Sigmoid colon (tissue), 4 donors: ENCODE measurements at regions not wholly inside any gene's neighbourhood (a gene's known extent, or its start where the extent isn't known, plus 50 kb on each side); places are given as distances from the start of the nearest gene placed in this dataset.

Source experiments
- EP300 ChIP-seq, 4 donors: sonication (generic); formaldehyde crosslinking; IDR thresholded peaks; one replicate each; pipeline ENCODE4 v1.6.1; 2017; ENCODE audit warnings: antibody characterized with exemption in 4 of 4
- POLR2A ChIP-seq, 2 donors: fragments of 450-650 bp; IDR thresholded peaks; one replicate each; pipeline ENCODE4 v1.6.1; 2016; ENCODE audit warnings: antibody characterized with exemption in 2 of 2, mild to moderate bottlenecking in 2 of 2, moderate library complexity in 2 of 2
- POLR2AphosphoS5 ChIP-seq, 4 donors: sonication (generic); formaldehyde crosslinking; IDR thresholded peaks; one replicate each; pipeline ENCODE4 v1.6.1; 2017; ENCODE audit warnings: antibody characterized with exemption in 4 of 4
- TF ChIP-seq, protein P1 (sequence below), 4 experiments: fragments of 450-650 bp in 3 of 4; fragments of 200-600 bp in 1 of 4; IDR thresholded peaks; one replicate each; pipeline ENCODE4 v1.5.1; 2016 to 2019; ENCODE audit warnings: antibody characterized with exemption in 4 of 4, mild to moderate bottlenecking in 3 of 4, moderate library complexity in 2 of 4

DNA sequence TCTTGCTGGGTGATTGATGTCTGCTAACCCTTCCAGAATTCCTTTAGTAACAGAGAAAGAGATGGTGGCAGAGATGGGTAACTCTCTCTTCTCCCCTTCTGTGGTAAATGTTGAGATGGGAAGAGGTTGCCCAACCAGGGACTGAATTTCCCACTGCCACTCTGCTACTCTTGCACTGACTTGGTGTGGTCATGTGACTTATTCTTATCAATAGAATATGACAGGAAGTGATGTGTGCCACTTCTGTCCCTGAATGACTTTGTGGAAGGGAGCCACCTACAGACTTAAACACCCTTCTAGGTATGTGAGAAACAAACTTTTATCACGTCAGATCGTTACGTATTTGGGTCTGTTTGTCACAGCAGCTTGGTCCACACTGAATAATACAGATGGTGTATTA, 132.9 kb downstream of the ZNF621 start:
- TF ChIP-seq POLR2A (IDR thresholded peaks at IDR 0.05) (no peak), POLR2AphosphoS5 (IDR thresholded peaks at IDR 0.05) (no peak), EP300 (IDR thresholded peaks at IDR 0.05) (no peak)
- TF ChIP-seq, protein P1, sequence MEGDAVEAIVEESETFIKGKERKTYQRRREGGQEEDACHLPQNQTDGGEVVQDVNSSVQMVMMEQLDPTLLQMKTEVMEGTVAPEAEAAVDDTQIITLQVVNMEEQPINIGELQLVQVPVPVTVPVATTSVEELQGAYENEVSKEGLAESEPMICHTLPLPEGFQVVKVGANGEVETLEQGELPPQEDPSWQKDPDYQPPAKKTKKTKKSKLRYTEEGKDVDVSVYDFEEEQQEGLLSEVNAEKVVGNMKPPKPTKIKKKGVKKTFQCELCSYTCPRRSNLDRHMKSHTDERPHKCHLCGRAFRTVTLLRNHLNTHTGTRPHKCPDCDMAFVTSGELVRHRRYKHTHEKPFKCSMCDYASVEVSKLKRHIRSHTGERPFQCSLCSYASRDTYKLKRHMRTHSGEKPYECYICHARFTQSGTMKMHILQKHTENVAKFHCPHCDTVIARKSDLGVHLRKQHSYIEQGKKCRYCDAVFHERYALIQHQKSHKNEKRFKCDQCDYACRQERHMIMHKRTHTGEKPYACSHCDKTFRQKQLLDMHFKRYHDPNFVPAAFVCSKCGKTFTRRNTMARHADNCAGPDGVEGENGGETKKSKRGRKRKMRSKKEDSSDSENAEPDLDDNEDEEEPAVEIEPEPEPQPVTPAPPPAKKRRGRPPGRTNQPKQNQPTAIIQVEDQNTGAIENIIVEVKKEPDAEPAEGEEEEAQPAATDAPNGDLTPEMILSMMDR (IDR thresholded peaks at IDR 0.05) = no peak
